ENCODE measurements at regions not wholly inside any gene's neighbourhood (a gene's known extent, or its start where the extent isn't known, plus 50 kb on each side); places are given as distances from the start of the nearest gene placed in this dataset.

DNA sequence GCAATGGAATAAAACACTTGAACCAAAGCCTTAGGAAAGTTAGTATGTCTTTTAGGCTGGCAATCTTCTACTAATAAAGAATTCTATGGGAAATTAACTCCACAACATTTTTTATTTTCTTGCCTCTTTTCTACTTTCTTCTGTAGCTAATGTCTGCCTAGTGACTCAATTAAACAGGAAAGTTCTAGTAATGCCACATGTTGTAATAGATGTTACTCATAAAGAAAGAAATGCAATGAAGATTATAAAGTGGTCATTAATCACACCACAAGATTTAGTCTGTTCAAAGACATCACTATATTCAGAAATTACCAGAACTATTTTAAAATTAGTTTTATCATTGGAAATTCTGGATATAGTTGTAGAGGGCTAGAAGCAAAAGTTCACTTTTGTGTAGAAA is 329.7 kb downstream of the SI start:
- no peak for ATAC-seq
- no peak overlapping the region for H3K4me3 ChIP-seq
- H3K27me3 ChIP-seq, result no peaks in the 10 kb centered on the region
- intact Hi-C loops (cut with DNase I), result no loop called here
- H3K27ac ChIP-seq, result no peak overlapping the region
- H3K4me1 ChIP-seq, result no peaks in the 10 kb centered on the region
- no peaks in the 10 kb centered on the region for H3K36me3 ChIP-seq (replicated peaks in 1 of 2; ENCODE audit: insufficient read depth in 1 of 2, low read depth in 2 of 2)
- no peaks in the 10 kb centered on the region for H3K9me3 ChIP-seq
- no peak for TF ChIP-seq POLR2A (IDR thresholded peaks at IDR 0.05)
- TF ChIP-seq, protein P1, sequence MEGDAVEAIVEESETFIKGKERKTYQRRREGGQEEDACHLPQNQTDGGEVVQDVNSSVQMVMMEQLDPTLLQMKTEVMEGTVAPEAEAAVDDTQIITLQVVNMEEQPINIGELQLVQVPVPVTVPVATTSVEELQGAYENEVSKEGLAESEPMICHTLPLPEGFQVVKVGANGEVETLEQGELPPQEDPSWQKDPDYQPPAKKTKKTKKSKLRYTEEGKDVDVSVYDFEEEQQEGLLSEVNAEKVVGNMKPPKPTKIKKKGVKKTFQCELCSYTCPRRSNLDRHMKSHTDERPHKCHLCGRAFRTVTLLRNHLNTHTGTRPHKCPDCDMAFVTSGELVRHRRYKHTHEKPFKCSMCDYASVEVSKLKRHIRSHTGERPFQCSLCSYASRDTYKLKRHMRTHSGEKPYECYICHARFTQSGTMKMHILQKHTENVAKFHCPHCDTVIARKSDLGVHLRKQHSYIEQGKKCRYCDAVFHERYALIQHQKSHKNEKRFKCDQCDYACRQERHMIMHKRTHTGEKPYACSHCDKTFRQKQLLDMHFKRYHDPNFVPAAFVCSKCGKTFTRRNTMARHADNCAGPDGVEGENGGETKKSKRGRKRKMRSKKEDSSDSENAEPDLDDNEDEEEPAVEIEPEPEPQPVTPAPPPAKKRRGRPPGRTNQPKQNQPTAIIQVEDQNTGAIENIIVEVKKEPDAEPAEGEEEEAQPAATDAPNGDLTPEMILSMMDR (IDR thresholded peaks at IDR 0.05), result no peak
- no peak for DNase-seq

DNA sequence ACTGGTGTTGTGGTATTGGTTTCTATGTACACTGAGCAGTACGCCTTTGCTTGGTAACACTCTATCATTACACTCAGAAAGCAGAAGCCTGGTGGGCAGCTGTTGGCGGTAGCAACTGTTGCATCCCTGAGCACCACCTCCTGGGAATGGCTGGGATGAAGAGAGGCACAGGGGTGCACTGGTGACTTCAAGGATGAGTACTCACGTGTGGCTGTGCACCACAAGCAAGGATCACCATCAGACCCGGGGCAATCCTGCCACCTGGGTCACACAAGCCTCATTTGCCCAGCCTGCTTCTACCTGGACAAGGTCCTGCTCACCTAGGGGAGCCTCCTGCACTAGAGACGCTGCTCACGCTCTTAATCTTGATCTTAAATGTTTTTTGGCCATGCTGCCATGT is 336.4 kb downstream of the SI start:
- ATAC-seq (no peak), DNase-seq (no peak)
- Histone ChIP-seq H3K27me3 (no peaks in the 10 kb centered on the region), H3K36me3 (replicated peaks in 1 of 2; ENCODE audit: insufficient read depth in 1 of 2, low read depth in 2 of 2) (no peaks in the 10 kb centered on the region), H3K27ac (no peak overlapping the region), H3K9me3 (no peaks in the 10 kb centered on the region), H3K4me3 (no peak overlapping the region), H3K4me1 (no peaks in the 10 kb centered on the region)
- WGBS, 2 donors, result 84% methylated on average over 6 of the region's 6 CpGs
- intact Hi-C loops (cut with DNase I), result no loop called here
- no peak for TF ChIP-seq POLR2A (IDR thresholded peaks at IDR 0.05)
- TF ChIP-seq, protein P1 (IDR thresholded peaks at IDR 0.05), result no peak

DNA sequence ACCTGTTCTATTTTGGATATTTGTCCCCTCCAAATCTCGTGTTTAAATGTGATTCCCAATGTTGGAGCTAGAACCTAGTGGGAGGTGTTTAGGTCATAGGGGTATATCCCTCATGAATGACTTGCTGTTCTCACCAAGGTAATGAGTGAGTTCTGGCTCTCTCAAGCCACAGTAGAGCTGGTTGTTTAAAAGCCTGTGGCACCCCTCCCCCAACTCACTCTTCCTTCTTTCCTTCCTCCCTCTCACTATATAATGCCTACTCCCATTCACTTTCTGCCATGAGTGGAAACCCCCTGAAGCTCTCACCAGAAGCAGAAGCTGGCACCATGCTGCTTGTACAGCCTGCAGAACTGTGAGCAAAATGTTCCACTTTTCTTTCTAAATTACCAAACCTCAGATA is 341.1 kb downstream of the SI start:
- Histone ChIP-seq H3K27me3 (no peaks in the 10 kb centered on the region), H3K36me3 (replicated peaks in 1 of 2; ENCODE audit: insufficient read depth in 1 of 2, low read depth in 2 of 2) (no peaks in the 10 kb centered on the region), H3K27ac (no peak overlapping the region), H3K9me3 (no peaks in the 10 kb centered on the region), H3K4me1 (no peaks in the 10 kb centered on the region), H3K4me3 (no peak overlapping the region)
- ATAC-seq, result no peak
- no peak for TF ChIP-seq POLR2A (IDR thresholded peaks at IDR 0.05)
- TF ChIP-seq, protein P1 (IDR thresholded peaks at IDR 0.05), result no peak
- WGBS, 2 donors, result 42 to 69% methylated on average over 1 of the region's 1 CpG
- no peak for DNase-seq
- intact Hi-C loops (cut with DNase I), result no loop called here

DNA sequence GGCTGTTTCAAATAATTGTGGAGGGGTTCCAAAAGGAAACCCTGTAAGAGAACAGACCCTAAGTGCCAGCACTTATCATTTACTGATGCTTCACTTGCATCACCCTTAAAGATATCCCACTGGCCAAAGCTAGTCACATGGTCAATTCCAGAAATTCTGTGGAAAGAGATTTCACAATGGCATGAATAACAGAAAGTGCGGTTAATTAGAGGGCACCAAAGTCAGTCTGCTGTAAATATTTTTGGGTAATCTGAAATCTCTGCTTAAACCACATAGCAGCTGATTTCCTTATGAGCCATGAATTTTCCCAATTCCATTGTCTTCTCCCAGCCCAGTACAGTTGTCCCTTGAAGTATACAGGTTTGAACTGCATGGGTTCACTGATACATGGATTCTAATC is 346.1 kb downstream of the SI start:
- ATAC-seq, result no peak
- intact Hi-C loops (cut with DNase I), result no loop called here

DNA sequence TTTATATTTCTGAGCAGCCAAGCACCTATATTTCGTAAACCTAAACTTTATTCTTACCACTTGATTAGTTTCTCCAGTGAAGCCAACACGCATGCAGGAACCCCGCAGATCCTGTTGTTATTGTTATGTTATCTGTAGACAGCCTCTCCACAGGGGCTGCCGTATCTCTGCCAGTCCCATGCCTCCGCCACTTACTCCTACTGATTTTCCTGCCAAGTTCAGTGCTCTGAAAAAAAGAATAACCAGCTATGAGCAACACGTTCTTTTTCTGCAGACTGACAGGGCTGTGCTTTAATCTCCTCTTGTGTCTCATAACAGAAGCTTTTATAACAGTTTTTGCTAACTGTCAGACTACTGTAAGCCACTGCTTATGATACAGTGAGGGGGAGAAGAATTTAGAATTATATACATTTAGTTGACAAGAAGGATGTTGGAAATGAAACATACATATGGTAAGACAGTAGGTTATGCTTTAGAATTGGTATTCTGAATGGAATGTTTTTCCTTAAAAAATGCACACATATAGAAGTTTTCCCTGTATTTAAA is 347.4 kb downstream of the SI start:
- Histone ChIP-seq H3K4me3 (no peak overlapping the region), H3K36me3 (replicated peaks in 1 of 2; ENCODE audit: insufficient read depth in 1 of 2, low read depth in 2 of 2) (no peaks in the 10 kb centered on the region), H3K4me1 (no peaks in the 10 kb centered on the region), H3K9me3 (no peaks in the 10 kb centered on the region), H3K27ac (no peak overlapping the region), H3K27me3 (no peaks in the 10 kb centered on the region)
- DNase-seq (no peak), ATAC-seq (no peak)
- WGBS, 2 donors, result 70 to 77% methylated on average over 6 of the region's 6 CpGs
- intact Hi-C loops (cut with DNase I), result no loop called here
- TF ChIP-seq, protein P1 (IDR thresholded peaks at IDR 0.05), result no peak
- no peak for TF ChIP-seq POLR2A (IDR thresholded peaks at IDR 0.05)

More for the DNA sequence above, 346.1 kb downstream of the SI start:
- no peak overlapping the region for H3K4me3 ChIP-seq
- 91 to 92% methylated on average over 1 of the region's 1 CpG for WGBS, 2 donors
- no peak overlapping the region for H3K27ac ChIP-seq
- no peaks in the 10 kb centered on the region for H3K4me1 ChIP-seq
- H3K36me3 ChIP-seq (replicated peaks in 1 of 2; ENCODE audit: insufficient read depth in 1 of 2, low read depth in 2 of 2), result no peaks in the 10 kb centered on the region
- no peaks in the 10 kb centered on the region for H3K27me3 ChIP-seq
- DNase-seq, result no peak
- TF ChIP-seq, protein P1 (IDR thresholded peaks at IDR 0.05), result no peak
- no peak for TF ChIP-seq POLR2A (IDR thresholded peaks at IDR 0.05)
- no peaks in the 10 kb centered on the region for H3K9me3 ChIP-seq
